HG03060 (cell line): ENCODE measurements at regions not wholly inside any gene's neighbourhood (a gene's known extent, or its start where the extent isn't known, plus 50 kb on each side); places are given as distances from the start of the nearest gene placed in this dataset.
"Not testable (repeated sequence)": the region's sequence is repeated elsewhere in the genome, so short reads cannot be mapped to it uniquely, and the experiment has no call there.

ENCODE experiments used
- ATAC-seq: cut with Tn5 transposase; IDR thresholded peaks from one replicate; pipeline ENCODE4 v1.9.1; 2021; ENCODE audit warnings: low read depth, moderate number of reproducible peaks; ENCODE audit not compliant: unreplicated experiment

DNA sequence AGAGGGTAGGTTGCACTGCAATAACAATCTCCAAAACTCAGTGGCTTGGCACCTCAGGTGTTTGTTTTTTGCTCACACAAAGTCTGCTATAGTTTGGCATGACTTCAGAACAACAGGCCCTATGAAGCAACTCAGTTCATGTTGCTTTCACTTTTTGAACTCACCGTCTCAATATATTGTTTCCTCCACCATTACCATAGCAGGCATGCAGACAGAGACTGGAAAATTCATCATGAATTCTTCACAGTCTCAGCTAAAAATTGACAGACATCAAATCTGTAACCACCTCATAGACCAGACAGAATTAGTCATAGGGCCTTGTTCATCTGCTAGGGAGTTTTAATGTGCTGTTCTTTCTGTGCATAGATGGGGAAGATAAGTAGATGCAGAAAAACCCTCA, 161.4 kb upstream of the POU1F1 start:
- ATAC-seq: no peak

DNA sequence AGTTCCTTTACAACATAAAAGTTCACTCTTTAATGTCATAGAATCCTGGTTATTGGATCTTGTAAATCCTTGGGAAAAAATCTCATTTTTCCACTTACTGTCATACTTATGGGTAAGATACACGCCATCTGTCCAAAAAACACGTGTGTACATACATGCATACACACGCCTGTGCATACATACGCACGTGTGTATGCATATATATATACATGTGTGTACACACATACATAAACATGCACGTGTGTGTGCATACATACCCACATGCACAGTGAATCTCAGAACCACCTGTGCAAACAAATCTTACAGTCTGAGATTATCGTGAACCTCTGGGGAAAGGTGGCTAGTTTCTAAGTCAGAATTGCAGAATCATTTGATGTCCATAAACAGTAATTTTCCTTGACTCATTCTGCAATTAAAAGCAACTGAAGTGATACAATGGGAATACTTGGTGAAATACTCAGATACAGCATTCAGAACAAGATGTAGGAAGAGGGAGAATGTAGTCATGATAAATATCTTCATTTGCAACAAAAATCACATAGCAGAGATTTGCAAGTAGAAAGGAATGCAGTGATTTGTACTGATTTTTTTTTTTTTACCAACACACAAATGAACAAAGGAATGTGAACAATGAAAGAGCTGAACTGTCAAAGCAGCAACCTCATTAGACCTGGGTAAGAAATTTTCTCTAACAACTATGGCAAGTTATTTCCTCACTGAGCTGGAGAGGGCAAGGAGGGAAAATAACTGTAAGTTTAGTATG, 160.6 kb upstream of the POU1F1 start:
- no peak for ATAC-seq

DNA sequence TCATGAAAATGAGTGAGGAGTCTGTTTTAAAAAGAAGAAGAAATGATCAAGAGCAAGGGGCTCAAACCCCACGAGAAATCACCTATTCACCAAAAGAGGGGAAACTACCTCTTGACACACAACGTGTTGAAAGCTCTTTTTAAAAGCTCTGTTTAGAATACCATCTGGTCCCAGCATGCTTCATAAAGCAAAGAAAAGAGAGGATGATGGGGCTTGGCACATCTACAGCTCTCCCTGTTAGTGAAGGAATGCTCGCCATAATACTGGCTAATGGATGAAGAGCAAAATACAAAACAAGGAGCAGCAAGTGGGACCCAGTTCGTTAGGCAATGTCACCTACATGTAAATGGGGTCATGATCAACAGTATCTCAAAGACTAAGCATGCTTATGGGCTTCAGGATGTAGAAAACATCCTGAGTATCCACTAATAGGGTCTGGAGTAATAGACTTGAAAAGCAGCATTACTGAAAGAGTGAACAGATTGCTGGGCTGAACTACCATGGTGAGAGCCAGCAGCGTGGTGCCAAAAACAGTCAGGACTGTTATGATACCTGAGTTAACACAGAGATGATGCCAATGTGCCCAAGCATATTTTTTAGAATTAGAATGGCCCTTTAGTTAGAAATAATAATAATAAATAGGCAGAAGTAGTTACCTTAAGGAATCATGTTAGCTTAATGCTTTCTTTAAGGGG, 159.7 kb upstream of the POU1F1 start:
- no peak for ATAC-seq

DNA sequence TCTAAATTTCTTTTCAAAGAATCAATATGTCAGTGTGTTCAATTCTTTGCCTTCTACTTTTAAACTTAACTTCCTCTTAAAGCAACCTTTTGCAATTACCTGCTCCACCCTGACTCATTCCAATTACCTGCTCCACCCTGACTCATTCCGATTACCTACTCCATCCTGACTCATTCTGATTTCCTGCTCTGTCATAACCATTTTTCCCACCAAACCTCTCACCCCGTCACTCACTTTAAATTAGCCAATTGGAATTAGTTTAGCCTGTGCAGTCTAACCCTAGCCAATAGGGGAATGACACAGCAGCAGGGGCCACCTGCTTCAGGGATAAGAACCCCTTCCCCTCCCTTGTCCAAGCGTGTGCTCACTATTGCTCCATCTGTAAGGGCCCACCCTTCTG, 157.1 kb upstream of the POU1F1 start:
- ATAC-seq: not testable (repeated sequence)

DNA sequence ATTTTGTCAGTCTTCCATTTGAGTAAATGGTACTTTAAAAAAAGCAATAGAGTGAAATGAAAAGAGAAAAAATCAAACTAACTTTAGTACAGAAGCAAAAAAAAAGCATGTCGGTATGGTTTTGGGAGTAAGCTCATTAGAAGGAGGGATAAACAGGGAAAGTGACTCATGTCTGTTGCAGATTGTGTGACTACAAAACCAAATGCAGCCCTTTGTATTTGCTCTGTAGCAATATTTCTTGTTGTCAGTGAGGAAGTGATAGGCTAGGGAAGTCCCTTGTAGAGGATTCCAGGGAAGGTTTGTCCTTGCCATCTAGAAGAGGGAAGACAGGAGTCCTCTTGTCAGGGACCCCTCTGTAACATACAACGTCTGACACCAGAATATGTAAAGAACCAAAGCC, 150.5 kb upstream of the POU1F1 start:
- ATAC-seq: no peak

DNA sequence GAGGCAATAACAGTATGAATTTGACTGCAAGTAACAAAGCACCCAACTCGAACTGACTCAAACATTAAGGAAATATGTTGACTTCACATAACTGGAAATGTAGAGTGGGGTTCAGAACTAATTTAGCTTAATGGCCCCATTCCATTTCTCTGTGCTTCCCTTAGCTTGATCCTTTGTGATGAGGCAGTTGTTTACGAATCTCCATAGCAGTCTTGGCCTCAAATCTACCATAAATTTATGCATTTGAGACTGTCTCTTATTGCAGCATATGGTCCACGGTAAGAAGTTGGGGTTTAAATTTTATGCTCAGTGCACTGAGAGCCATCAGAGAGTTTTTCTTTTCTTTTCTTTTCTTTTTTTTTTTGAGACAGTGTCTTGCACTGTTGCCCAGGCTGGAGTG, 148.7 kb upstream of the POU1F1 start:
- no peak for ATAC-seq

DNA sequence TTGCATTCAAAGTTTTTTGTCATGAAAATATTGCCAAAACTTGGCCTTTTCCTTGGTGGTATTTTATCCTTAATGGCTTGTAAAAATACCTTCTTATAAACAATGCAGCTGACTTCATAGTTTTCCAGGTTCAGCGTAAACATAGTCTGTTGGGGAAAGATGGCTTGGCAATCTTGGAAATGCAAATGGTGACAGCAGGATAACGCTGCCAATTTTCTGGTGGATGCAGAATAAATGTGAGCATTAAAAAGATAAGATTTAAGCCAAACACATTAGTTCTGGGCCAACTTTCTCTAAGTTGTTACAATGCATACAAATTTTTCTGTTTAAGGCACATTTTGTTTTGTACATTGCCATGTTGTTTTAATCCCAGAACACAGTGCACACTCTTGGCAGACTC, 147.0 kb upstream of the POU1F1 start:
- no peak for ATAC-seq

DNA sequence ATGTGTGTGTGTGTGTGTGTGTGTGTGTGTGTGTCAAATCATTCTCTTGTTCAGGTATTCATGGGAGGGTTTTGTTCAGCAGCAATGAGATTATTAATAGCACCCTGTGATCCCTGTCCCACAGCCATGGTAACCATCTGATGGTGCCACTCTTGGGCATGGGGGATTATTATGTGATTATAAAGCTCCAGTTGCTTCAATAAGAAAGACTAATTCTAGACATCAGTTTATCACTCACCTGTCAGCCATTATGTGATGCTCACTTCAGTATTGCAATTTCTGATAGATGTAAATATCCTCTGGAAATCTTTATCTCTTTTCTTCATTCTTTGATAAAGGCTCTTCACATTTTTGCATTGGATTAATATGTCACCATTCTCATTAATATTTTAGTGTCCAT, 145.9 kb upstream of the POU1F1 start:
- ATAC-seq: no peak

DNA sequence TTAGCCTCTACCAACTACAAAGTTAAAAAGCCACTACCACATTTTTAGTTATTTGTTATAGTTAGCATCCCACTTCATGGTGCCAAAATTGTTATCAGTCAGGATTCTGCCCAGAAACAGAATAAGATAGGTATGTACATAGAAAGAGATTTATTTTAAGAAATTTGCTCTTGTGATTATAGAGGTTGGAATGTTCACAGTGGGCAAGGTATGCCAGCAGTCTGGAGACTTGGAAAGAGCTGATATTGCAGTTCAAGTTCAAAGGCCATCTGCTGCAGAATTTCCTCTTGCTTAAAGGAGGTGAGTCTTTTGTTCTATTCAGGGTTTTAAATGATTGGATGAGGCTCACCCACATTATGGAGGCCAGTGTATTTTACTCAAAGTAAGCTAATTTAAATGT, 143.8 kb upstream of the POU1F1 start:
- ATAC-seq: no peak

DNA sequence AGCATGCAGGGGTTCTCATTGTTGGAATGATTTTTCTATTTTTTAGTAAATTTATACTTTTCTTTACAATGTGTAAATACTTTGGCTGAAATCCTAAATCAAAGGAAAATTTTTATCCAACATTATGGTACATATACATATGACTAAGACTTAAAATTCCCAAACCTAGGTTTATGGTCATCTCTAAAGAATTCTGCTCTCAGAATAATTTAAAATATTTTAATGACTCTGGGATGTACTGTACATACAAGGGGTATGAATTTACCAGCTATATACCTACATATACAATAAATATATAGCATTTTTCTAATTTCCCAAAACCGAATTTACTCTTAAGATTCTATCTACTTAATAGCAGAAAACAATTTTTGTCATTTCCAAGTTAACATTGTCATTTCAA, 137.9 kb upstream of the POU1F1 start:
- ATAC-seq: no peak

DNA sequence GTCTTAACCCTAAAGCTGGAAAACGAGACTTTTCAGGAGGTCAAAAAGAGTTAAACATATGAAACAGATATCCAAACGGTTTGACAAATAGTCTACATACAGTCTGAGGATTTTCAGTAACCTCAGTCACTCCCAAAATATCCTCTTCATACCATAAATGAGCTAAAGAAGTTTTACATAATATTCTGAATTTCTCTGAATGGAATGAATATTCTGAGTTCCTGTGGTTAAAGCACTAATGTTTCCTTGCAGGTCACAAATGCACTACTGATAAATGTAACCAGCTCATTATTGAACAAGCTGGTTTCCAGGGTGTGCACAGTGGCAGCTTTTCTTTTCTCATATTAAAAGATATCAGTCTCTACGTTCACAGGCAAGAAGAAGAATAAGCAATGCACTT, 137.4 kb upstream of the POU1F1 start:
- ATAC-seq: no peak

DNA sequence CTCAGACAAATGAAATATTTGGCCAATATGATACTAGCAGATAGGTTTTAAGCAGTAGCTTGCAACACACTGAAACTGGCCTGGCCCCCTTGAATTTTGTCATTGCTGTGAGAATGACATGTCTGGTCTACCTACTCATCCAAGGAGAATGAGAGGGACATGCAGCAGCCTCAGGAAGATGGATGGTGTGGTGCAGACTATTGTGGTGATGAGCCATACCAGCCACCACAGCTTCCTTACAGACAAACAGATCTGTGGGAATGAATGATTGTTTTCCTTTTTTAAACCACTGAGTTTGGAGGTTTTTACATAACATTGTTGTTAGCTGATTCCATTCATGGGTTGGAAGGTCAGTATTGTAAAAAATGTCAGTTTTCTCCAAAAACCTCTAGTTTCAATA, 133.7 kb upstream of the POU1F1 start:
- ATAC-seq: no peak

DNA sequence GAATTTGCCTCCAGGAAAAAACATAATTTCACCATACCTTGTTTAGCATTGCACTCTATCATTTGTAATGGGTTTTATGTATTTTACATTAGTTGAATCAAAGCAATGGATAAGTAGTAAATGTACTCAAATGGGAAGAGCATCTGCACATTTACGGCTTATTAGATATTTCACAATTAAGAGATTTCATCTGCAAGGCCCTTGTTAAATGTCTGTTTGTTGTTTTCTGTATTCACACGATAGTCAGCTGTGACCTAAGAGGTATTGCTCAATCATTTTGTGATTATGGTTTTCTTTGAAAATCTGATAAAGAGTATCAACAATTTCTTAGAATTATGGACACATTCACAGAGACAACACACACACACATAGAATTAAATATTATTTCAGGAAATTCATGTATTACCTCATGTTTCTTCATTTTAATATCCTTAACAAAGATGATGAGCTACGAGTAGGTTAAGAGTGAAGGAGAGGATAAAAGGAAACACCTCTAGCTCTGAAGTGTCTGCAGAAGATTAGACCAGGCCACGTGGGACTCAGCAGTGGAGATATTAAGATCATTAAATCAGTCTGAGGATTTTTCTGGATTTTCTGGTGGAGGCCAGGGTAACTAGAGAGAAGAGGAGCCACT, 121.9 kb upstream of the POU1F1 start:
- no peak for ATAC-seq

DNA sequence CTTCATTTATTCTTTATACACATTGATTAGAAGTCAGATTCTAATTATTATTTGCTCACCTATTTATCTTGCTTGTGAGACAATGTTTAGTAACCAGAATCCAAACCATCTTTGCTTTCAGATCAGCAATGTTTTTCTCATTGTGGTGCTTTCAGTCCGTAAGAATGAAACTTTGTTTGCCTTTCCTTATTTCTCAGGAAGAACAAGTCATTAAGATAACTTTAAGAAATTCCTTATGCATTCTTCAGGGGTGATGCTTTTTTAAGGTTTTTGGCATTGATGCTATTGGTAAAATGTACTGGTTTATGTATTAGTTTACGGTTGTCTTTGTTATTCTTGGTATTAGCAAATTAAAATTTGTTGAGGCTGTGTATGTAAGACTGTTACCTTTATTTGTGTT, 120.8 kb upstream of the POU1F1 start:
- no peak for ATAC-seq

DNA sequence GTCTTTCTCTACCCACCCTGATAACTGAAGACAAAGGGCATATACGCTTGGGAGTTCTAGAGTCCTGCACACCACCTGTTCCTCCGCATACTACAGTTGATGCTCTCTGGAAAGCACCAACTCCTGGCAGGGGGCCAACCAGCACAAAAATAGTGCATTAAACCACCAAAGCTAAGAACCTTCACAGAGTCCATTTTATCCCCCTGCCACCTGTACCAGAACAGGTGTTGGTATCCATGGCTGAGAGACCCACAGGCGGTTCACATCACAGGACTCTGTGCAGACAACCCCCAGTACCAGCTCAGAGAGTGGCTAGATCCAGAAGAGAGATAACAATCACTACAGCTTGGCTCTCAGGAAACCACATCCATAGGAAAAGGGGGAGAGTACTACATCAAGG, 114.4 kb upstream of the POU1F1 start:
- ATAC-seq: no peak

DNA sequence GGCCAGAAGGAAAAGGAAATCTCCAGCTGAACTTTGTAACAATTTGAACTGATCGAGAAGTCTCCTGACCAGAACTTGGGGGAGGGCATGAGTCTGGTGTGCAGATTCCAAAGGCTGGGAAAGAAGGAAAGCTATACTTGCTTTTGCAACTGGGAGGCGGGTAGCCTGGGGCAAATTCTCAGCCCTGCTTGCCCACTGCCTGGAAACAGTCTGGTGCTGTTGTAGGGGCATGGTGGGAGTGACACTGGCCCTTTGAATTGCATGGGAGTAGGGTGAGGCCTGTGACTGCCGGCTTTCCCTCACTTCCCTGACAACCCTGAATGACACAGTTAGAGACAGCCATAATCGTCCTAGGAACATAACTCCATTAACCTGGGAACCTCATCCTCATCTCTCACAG, 114.0 kb upstream of the POU1F1 start:
- ATAC-seq: no peak

DNA sequence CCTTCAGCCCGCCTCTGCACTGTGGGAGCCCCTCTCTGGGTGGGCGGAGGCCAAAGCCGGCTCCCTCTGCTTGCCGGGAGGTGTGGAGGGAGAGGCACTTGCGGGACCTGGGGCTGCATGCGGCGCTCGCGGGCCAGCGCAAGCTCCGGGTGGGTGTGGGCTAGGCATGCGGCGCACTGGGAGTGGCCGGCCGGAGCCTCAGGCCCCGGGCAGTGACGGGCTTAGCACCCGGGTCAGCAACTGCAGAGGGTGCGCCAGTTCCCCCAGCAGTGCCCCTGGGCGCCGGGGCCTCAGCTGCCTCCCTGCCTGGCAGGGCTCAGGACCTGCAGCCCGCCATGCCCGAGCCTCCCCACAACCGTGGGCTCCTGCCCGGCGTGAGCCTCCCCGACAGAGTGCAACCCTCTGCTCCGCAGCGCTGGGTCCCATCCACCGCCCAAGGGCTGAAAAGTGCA, 98.9 kb upstream of the POU1F1 start:
- no peak for ATAC-seq

DNA sequence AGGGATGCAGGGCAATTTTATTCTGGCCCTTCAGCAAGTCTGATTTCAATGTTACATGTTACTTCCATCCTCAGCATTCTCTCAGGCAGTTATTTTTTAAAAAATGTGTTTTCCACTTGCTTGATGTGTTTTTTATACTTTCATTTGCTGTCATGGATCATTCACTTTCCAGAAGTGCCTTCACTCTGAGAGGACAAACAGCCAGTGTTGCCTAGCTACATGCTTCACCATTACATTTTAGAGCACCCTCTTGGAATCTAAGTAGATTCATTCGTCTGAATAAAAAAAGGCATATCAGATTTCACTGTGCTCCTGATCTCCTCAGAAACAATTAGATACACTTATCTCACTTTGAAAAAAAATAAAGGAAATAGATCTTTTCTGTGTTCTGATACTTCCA, 93.6 kb upstream of the POU1F1 start:
- no peak for ATAC-seq

DNA sequence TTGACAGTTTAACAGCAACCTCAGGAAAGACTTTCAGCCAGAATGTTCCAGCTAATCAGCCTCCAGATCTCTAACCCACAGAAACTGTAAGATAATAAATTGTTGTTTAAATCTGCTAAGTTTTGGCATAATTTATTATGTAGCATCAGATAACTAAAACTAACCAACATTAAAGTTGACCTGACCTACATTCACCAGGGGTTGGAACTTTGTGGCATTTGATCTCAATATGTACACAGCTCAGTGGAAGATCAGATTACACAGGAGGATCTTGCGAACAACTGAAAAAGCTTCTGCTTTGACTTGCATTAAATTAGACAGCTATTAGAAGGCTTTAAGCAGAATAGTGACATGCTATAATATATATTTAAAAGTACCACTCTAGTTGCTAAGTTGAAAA, 91.4 kb upstream of the POU1F1 start:
- ATAC-seq: no peak

DNA sequence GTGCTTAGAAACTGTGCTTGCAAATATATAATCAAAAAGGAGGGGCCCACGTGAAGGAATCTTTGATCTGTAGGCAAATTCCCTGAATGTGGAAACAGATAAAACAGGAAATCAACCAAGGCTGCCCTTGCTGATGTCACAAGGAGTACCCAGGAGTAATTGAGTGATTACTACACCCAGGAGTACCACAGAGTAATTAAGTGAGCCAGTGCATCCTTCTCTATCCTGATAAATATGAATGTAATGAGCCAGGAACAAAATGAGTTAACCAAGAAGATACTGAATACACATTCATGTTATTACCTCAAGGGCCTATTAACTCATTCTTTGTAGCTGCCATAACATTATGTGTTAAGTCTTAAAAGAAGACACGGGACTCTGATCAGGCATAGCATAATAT, 87.3 kb upstream of the POU1F1 start:
- ATAC-seq: no peak

DNA sequence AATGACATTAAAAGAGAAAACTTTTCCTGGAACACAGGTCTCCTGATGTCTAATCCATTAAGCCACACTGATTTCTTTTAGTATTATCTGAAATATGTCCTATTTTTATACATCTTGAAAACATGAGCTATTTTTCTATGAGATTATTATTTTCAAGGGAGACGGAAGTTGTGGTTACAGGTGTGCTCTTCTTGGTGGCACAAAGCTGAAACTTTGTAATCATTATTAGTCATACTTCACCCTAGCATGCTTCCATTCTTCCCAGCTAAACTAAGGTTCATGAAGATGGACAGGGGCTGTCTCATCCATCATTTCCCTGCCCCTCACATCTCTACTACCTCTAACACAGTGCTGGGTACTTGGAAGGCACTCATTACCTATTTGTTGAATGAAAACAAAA, 85.6 kb upstream of the POU1F1 start:
- no peak for ATAC-seq

DNA sequence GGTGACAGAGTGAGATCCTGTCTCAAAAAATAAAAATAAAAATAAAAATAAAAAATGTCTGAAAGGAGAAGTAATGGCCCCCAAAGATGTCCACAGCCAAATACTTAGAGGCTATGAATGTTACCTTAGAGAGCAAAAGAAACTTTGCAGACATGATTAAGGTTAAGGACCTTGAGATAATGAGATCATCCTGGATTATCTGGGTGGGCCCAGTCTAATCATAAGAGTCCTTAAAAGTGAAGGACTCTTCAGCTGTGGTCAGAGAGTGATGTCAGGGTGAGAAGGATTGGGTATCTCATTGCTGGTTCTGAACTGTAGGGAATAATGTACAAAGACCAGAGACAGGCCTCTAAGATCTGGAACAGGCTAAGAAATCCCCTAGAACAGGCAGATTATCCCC, 84.9 kb upstream of the POU1F1 start:
- ATAC-seq: no peak
